Bronchial epithelial cell (primary cell): ENCODE measurements at regions not wholly inside any gene's neighbourhood (a gene's known extent, or its start where the extent isn't known, plus 50 kb on each side); places are given as distances from the start of the nearest gene placed in this dataset.
A peak's percentile ranks its signal among the peaks of the same experiment; 100 is the strongest.

Experiments
- DNase-seq: peaks from one replicate; pipeline ENCODE4 v3.0.0-alpha.2; 2010; ENCODE audit warnings: low read depth
- FAIRE-seq: peaks from 2 replicates; lab custom pipeline; 2011; peaks lifted over from hg19 to GRCh38; lab: Jason Lieb, UNC
- H3K27me3 ChIP-seq: 2 replicates; pipeline ENCODE4 v1.5.1; 2011; ENCODE audit warnings: low read length; ENCODE audit not compliant: control insufficient read depth, insufficient read depth
- H3K36me3 ChIP-seq: 2 replicates; pipeline ENCODE4 v1.5.1; 2011; ENCODE audit warnings: low read length; ENCODE audit not compliant: control insufficient read depth, insufficient read depth
- H3K4me3 ChIP-seq: 2 replicates; pipeline ENCODE4 v1.5.1; 2011; ENCODE audit warnings: mild to moderate bottlenecking, low read depth, low read length, control low read depth
- CTCF ChIP-seq: IDR thresholded peaks from 2 replicates; pipeline ENCODE4 v1.5.1; 2011; ENCODE audit warnings: mild to moderate bottlenecking, moderate library complexity, low read length, control low read depth, inconsistent platforms; ENCODE audit not compliant: insufficient read depth, severe bottlenecking

- no peak overlapping the region for H3K4me3 ChIP-seq
Observed at GRCh38 chr11:56906683-56907148, 82.0 kb upstream of the OR5AK2 start.

GRCh38 chr11:56905936-56906335, 82.8 kb upstream of the OR5AK2 start:
- Histone ChIP-seq H3K36me3 (no peaks in the 10 kb centered on the region), H3K4me3 (no peak overlapping the region), H3K27me3 (no peaks in the 10 kb centered on the region)
- TF ChIP-seq CTCF, result no peak
- no peak for FAIRE-seq
- DNase-seq, result peak; percentile 95

More at GRCh38 chr11:56906683-56907148, 82.0 kb upstream of the OR5AK2 start:
- no peak for TF ChIP-seq CTCF
- Histone ChIP-seq H3K27me3 (no peaks in the 10 kb centered on the region), H3K36me3 (no peaks in the 10 kb centered on the region)
- FAIRE-seq (no peak), DNase-seq (peak; percentile 93)

GRCh38 chr11:56905442-56905841, 83.3 kb upstream of the OR5AK2 start:
- FAIRE-seq, result no peak
- H3K36me3 ChIP-seq, result no peaks in the 10 kb centered on the region
- TF ChIP-seq CTCF, result no peak
- H3K4me3 ChIP-seq, result no peak overlapping the region
- no peak for DNase-seq
- H3K27me3 ChIP-seq, result no peaks in the 10 kb centered on the region

GRCh38 chr11:56898856-56899255, 89.9 kb upstream of the OR5AK2 start:
- Histone ChIP-seq H3K36me3 (no peaks in the 10 kb centered on the region), H3K4me3 (no peak overlapping the region), H3K27me3 (no peaks in the 10 kb centered on the region)
- DNase-seq, result no peak
- FAIRE-seq, result no peak
- no peak for TF ChIP-seq CTCF

- no peak for TF ChIP-seq CTCF
- peak; percentile 43 for FAIRE-seq
- H3K36me3 ChIP-seq, result no peaks in the 10 kb centered on the region
- DNase-seq, result peak; percentile 34
- no peak overlapping the region for H3K4me3 ChIP-seq
- H3K27me3 ChIP-seq, result no peaks in the 10 kb centered on the region
Observed at GRCh38 chr11:56890584-56891305, 98.0 kb upstream of the OR5AK2 start.

GRCh38 chr11:56889986-56890385, 98.7 kb upstream of the OR5AK2 start:
- H3K4me3 ChIP-seq, result no peak overlapping the region
- no peaks in the 10 kb centered on the region for H3K36me3 ChIP-seq
- TF ChIP-seq CTCF, result no peak
- H3K27me3 ChIP-seq, result no peaks in the 10 kb centered on the region
- DNase-seq (no peak), FAIRE-seq (peak; percentile 13)
